D721Med (cell line): ENCODE measurements at regions not wholly inside any gene's neighbourhood (a gene's known extent, or its start where the extent isn't known, plus 50 kb on each side); places are given as distances from the start of the nearest gene placed in this dataset.

ENCODE experiments used
- DNase-seq: peaks from one replicate; pipeline ENCODE4 v3.0.0; 2011; ENCODE audit warnings: low spot score; ENCODE audit not compliant: insufficient read length
- FAIRE-seq: peaks from 2 replicates; lab custom pipeline; 2011; peaks lifted over from hg19 to GRCh38; lab: Jason Lieb, UNC
- CTCF ChIP-seq: IDR thresholded peaks from 2 replicates; pipeline ENCODE4 v1.5.1; 2012; ENCODE audit warnings: mild to moderate bottlenecking, control low read depth; ENCODE audit not compliant: insufficient read depth; ENCODE audit errors: missing control alignments

- DNase-seq: no peak
- TF ChIP-seq CTCF: no peak
- FAIRE-seq: no peak
Observed at GRCh38 chr9:13758936-13759335, 479.4 kb upstream of the MPDZ start.

DNA sequence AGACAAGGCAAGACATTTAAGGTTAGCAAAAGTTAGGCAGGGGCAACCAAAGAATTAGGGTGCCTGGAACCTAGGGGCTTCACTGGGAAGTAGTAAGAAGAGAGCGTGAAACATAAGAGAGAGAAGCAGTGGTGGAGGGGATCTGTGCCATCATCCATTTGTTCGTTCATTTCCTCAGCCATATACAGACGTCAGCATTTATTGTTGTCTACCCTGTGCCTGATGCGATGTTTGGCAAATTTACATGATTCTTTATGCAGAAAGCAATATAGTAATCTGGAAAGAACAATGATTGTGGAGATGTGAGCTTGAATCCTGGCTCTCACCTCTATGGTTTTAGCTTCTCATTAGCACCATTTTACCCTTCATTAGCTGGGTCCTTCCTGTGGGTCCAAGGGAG is 477.5 kb upstream of the MPDZ start:
- FAIRE-seq: no peak

DNA sequence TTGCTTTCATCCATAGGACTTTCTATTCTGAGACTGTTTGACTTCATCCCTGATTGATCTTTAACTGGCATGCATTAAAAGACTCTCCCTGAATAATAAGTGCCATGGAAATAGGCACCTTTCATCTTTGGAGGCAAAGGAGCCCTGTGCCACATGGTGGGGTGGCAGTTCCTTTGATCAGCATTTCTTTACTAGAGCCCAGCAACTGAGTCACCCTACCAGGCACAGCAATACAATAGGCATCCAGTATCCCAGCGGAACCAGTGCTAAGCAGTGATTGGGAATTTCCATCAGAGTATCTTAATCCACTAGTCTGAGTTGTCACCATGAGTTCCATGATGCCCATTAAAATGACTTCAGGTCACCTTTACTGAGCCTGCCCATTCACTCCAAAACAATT is 476.1 kb upstream of the MPDZ start:
- FAIRE-seq (no peak), DNase-seq (no peak)
- TF ChIP-seq CTCF: no peak

More for the DNA sequence above, 477.5 kb upstream of the MPDZ start:
- no peak for DNase-seq
- no peak for TF ChIP-seq CTCF

DNA sequence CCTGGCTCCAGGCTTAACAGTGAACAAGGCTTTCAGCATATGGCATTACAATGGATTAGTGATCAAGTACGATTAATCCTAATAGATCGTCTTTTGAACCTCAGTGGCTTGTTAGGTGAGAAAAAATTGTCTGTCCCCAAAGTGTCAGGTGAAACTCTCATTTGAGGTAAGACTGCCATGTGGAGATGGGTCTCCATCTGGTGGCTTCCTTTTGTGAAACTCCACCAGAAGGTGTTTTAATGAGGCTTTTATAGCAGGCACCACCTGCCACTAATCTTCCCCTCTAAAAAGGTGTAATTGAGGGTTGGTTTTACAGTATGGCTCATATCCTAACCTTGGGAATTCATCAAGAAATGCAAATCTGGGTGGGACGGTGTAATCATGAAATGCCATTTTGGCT is 471.1 kb upstream of the MPDZ start:
- DNase-seq (no peak), FAIRE-seq (no peak)

DNA sequence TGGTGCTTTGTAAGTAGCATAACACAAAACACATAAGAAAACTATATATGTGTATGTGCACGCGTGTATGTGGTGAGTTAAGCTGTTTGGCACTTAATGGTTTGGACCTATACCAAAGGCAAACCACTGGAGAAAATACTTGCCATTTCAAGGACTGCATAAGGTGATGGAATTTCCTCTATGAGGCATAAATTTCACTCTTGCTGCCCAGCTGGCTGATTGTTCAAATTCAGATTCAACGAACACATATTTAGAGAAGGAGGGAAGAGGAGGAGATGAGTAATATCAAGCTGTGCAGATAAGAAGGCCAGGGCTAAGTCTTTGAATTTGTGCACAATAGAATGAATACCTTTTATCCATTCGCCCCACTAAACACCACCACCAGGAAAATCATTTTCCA is 470.6 kb upstream of the MPDZ start:
- FAIRE-seq (no peak), DNase-seq (no peak)
- no peak for TF ChIP-seq CTCF

More for the DNA sequence above, 471.1 kb upstream of the MPDZ start:
- peak; percentile 9 for TF ChIP-seq CTCF

- no peak for DNase-seq
- no peak for FAIRE-seq
- no peak for TF ChIP-seq CTCF
Observed at GRCh38 chr9:13746876-13747275, 467.4 kb upstream of the MPDZ start.

- no peak for DNase-seq
- FAIRE-seq: peak; percentile 60
- peak; percentile 43 for TF ChIP-seq CTCF
Observed at GRCh38 chr9:13744261-13744901, 464.9 kb upstream of the MPDZ start.
